ENCODE measurements at regions not wholly inside any gene's neighbourhood (a gene's known extent, or its start where the extent isn't known, plus 50 kb on each side); places are given as distances from the start of the nearest gene placed in this dataset.
"Not testable (repeated sequence)": the region's sequence is repeated elsewhere in the genome, so short reads cannot be mapped to it uniquely, and the experiment has no call there.

DNA sequence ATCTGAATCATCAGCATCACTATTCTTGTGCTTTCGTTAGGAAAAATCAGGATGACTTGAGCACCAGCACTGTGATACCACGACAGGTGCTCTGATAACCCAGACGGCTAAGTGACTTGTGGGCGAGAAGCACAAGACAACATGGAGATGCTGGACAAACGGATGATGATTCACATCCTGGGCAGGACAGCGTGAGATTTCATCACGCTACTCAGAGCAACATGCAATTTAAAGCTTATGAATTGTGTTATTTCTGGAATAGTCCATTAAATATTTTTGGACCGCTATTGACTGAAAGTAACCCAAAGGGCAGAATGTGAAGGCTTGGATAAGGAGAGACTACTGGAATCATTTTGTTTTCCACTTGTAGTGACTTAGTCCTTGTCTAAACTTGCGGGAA lies 114.8 kb upstream of the DAPK1 start:
- DNase-seq, result no peak

DNA sequence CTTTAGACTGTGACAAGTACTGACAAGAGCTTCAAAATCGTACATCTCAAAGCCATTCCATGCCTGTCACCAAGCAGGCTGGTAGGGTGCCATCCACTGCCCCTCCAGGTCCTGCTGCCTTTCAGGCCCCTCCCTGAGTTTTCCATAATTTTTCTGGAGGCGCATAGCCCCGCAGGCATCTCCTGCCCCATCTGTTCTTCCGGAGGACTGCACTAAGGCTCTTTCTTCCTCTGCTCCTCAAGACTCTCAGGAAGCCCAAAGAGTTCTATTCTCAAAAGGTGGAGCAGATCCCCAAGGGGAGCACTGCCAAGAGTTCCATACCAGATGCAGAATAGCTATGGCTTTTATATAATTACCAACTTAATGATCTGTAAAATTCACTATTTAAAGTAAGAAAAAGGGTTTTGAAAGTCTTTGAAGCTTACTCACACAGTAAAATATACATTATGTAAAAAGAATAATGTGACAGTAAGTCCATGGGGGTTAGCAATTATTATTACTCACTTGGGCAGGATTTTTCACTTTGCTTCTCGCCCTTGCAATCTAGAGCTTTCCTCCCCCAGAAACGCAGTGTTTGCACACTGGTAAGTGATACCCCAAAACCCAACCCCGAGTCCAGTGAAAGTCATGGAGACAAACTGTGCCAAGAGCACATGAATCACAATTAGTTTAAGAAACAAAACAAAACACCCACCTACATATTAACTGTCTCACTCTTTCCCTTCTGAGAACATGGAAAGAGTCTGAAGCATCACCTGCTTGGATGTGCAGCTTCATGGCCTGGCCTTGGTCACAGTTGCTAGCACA lies 114.1 kb upstream of the DAPK1 start:
- no peak for DNase-seq

DNA sequence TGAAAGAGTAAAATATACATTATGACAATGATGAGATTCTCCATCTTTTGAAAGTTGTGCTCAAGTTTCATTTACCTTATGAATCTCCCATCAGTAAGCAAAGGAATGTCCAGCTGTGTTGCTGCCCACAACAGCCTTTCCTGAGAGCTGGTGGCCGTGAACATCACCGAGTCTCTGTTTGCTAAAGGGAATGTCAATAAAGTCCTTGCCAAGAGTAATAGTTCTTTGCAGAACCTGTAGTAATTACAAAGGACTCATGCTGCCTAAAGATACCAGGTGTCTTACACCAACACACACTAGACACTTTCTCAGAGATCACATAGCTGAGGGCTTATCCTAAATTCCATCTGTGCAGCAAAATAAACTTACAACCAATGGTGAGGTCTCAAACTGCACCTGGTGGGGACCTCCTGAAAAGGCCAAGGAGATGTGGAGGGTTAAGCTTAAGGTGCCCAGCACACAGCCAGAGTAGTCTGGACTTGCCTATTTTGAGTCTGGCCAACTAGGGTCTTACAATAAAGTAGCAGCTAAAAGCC lies 111.1 kb upstream of the DAPK1 start:
- no peak for DNase-seq

DNA sequence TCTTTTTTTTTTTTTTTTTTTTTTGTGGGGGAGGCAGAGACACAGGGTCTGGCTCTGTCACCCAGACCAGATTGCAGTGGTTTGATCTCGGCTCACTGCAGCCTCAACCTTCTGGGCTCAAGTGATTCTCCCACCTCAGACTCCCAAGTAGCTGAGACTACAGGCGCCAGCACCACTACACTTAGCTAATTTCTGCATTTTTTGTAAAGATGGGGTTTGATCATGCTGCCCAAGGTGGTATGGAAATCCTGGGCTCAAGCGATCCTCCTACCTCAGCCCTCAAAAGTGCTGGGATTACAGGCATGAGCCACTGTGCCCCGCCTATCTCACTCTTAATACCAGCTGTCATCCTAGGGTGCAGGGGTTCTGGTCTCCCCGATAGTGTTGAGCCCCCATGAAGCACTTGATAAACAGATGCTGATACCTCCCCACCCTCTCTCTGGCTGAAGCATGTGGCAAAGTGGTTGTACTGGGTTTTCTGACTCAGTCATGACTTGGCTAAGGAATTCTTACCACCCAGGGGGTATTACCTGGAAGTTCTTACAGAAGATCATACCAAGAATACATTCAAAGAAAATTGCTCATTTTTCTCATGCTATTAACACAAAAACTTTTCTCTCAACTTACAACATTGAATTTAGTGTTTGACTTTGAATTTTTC lies 110.2 kb upstream of the DAPK1 start:
- DNase-seq, result no peak

DNA sequence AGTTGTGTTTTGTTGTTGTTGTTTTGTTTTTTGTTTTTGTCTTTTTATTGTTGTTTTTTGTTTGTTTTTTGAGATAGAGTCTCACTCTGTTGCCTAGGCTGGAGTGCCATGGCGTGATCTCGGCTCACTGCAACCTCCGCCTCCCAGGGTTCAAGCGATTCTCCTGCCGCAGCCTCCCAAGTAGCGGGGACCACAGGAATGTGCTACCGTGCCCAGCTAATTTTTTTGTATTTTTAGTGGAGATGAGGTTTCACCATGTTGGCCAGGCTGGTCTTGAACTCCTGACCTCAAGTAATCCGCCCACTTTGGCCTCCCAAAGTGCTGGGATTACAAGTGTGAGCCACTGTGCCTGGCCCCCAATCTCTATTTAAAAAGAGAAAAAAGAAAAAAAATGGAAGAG lies 109.0 kb upstream of the DAPK1 start:
- DNase-seq, result not testable (repeated sequence)

DNA sequence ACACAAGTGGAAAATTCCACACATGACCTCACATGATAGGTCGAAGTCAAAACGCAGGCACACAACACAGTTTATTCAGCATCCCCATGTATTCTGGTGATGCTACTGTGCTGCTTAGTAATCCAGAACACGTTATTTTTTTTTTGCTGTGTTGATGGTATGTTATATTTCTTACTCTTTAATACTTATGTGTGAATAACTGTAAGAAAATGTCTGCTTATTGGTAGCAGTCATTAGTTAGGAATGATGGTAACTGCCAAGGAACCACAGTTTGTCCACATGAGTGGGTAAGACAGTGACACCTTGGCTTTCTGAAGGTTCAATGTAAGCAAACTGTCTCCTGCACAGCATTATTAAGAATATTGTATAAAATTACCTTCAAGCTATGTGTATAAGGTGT lies 107.7 kb upstream of the DAPK1 start:
- DNase-seq, result no peak

DNA sequence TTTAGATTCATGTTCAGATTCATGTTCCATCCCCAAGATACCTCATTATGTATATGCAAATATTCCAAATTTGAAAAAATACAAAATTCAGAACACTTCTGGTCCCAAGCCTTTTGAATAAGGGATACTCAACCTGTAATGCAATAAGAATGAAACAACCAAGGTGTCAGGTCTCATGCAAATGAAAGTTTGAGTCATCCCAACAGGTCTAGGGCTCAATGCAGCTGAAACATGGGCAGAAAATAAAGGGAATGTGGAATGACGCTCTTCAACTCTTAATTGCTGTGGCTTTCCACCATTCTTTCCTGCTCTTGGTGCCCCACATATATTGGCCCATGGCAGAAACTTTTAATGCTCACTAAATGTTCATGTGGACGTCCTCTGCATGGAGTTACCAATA lies 107.3 kb upstream of the DAPK1 start:
- DNase-seq, result no peak

DNA sequence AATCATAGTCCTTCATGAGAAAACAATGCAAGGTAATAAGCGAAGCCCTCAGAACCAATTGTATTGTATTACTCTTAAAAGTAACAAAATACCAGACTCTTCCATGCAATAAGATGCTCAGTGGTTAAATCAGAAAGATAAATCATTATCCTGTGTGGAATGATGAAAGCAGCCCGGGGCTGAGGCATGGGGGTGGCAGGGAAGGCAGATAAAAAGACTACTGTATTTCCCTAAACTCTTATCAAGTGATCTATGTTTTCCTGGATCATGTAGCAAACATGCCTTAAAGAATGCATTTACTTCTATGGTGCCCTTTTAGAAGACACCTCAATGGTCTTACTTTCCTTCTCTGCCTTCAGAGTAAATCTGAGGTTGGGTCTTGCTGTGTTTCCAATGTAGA lies 105.6 kb upstream of the DAPK1 start:
- no peak for DNase-seq

DNA sequence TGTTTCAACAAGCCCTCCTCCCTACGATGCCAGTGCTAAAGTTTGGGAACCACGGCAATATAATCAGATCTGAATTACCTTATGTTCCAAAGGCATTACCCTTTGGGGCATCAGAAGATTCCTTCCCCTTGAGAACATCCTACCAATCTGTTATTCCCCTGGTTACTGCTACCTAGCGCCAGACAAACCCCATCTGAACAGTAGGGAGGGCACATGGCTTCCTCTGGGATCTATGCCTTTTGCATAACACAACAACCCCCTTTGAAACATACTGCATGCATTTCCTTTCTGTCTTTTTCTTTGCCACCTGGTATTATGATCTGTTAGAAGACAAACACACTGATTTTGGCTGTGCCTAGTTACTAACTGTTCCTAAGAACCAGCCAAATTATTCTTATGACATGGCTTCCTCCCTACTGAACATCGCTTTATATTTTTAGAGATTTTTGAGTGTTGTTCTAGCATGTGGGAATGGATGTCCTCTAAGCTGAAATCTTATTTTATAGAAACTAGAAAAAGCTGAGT lies 103.9 kb upstream of the DAPK1 start:
- DNase-seq, result no peak

DNA sequence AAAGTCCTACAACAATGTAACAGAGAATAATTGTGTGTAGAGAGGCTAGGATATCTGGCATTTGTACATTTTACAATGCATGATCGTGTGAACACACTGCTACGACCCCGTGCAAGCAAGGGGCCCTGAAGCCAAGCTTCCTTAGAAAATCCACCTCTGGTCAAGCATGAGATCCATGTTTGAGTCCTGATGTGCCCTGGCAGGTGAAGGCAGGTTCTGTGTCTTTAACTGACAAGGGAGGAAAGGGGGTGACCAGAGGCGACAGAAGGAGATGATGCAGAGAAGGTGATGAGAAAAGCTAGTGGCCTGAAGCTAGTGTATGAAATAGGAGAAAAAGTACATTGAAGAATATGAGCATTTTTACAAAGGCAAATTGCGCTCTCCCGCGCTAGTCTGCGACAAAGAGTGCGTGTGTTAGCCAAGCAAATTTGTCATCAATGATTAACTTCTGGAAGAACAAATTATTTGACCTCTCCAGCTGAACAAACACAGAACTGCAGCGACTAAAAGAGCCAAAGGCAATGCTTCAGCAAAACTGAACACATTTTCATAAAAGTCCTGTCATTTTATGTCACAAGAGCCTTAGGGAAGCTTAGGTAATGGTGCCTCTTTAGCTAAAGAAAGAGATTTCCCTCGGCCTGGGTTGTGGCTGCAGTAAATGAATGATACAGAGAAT lies 101.7 kb upstream of the DAPK1 start:
- no peak for DNase-seq

DNA sequence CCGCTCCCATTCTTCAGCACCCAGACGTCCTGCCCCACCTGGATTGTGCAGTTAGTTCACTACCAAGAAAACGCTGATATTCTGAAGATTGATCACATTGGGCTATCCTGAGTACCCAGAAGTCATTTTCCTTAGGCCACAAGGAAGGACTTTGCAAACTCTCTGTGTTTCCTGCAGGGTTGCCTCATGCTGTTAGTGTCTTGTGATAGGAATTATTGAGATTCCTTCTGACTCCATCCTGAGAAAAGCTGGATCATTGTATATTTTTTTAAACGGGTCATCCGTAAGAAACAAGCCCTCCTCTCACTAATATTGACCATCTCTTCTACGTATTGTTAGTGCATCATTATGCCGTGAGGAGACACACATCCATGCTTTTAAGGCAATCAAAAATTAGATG lies 96.0 kb upstream of the DAPK1 start:
- DNase-seq, result no peak

DNA sequence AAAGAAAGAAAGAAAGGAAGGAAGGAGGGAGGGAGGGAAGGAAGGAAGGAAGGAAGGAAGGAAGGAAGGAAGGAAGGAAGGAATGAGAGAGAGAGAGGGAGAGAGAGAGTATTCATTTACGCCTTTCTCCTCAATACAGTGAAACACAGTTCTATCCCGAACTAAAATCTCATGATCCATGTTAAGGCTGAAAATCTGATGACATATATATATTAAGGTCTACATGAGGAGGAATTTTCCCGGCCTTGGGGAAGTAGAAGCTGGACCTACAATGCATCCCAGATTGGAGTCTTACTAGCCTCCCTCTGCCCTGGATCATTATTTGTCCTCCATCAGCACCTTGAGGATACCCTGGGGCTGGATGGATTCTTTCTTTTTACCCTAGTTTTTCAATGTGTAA lies 95.1 kb upstream of the DAPK1 start:
- DNase-seq, result no peak

DNA sequence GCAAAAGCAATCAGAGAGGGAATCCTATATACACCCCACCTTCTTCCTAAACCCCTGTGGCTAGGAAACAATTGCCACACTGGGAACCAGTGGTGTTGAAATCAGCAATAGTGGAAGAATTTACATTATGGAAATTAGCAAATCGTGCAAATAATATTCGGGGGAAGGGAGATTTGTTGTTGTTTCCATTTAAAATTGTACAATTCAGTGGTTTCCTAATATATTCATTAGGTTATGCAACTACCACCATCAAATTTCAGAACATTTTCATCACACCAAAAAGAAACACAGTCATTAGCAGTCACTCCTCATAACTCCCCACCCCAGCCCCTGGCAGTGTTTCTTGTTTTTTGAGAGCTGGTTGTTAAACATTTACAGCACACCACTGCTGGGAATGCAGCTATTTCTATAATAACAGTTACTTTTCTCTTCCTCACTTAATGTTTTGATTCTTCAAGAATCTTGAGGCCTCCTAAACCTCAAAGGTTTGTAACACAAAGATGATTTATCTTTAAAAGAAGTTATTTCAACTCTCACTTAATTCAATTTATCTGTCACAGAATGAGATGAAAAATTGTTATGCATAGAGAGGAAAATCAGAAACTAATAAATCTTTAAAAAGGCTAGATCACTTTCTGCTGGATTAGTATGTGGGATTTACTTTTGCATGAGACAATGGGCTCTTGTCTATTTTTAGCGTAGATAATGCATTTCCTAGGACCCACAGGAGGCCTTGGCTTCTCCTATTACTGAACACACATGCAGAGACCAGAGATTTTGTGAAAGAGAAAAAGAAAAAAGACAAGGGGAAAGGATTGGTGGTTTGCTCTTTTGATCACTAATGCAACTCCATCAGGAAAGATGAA lies 91.8 kb upstream of the DAPK1 start:
- DNase-seq, result no peak

DNA sequence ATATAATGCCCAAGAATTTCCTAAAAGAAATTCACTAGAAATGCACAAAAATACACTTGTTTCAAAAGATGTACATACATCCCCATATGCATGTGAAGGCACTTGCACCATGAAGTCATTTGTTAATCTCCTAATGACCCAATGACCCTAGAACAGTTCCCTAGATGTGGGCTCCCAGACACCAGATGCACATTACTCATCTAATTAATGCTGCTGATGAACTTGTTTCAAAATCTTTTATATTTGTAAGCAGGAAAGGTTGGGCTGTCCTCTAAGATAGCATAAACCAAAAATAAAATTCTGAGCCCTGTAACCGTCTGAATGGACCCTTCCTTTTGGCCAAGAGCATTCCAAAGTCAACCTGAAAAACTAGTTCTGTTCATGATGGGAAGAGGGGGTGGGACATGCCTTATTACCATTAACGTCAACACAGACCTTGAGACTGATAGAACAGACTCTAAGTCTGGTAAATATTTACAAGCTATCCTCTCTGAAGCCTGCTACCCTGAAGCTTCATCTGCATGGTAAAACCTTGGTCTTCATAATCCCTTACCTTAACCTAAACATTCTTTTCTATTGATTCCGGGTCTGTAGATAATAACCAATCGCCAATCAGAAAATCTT lies 91.0 kb upstream of the DAPK1 start:
- no peak for DNase-seq

DNA sequence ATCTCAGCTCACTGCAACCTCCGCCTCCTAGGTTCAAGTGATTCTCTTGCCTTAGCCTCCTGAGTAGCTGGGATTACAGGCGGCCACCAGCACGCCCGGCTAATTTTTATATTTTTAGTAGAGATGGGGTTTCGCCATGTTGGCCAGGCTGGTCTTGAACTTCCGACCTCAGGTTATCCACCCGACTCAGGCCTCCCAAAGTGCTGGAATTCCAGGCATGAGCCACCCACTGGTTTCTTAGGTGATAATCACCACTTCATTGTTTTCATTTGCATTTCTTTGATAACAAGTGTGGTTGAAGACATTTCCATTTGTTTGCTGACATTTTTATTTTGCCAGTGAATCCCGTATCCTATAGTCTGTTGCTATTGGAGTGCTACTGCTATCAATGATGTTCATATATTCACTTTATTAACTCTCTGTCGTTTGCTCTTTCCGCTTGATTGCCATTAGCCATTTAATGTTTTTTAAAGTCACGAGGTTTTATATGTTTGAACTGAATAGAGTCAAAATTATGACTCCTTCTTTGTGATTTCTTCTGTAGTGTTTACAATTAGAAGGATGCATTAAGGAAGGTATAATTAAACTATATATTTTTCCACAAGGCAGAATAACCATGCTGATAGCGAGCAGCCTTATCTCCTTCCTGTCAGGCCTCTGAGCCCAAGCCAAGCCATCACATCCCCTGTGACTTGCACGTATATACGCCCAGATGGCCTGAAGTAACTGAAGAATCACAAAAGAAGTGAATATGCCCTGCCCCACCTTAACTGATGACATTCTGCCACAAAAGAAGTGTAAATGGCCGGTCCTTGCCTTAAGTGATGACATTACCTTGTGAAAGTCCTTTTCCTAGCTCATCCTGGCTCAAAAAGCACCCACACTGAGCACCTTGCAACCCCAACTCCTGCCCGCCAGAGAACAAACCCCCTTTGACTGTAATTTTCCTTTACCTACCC lies 87.3 kb upstream of the DAPK1 start:
- DNase-seq, result not testable (repeated sequence)

DNA sequence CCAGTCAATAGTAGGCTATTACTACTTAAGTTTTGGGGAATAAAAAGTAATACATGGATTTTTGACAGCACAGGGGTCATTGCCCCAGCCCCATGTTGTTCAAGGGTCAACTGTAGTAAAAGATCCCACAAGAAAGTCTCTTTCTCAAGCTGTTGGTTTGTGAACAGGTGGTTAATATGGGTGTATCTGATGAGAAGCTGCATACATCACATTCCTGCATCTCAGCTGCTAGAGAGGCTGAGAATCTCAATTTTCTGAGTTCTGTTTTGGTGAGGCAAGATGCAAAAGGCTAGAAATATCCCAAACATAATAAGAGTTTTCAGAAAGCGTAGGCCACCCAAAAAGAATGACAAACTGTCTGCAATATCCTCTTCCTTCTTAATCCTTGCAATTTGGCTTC lies 76.8 kb upstream of the DAPK1 start:
- no peak for DNase-seq

DNA sequence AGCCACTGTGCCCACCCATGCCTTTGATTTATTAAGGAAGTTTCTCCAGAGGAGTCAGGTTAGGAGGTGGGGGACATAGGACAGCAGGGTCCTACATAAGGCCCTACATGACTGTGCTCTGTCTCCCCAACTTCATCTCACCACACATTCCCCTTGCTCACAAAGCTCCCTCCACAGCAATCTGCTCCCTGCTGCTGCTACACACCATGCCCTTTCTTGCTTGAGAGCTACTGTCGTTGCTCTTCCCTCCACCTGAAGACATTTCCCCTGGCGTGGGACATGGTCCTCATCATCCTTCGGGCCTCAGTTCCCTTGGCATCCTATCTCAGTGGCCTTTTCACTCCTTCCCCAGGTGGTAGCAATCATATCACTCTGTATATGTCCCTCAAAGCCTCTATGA lies 75.9 kb upstream of the DAPK1 start:
- DNase-seq, result no peak

DNA sequence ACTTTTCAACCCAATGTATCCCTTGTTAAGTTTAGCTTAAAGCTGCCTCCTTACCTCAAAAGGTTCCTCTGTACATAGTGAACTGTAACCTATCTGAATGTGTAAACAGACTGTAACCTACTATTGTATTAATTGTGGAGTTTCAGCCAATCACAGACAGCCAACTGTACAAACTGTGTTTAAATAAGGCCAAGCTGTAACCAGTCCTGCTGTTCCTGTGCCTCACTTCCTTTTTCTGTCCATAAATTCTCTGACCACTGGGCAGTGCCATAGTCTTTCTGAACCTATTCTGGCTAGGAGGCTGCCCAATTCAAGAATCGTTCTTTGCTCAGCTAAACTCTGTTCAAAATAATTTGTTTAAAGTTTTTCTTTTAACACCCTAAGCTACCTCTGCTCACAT lies 74.7 kb upstream of the DAPK1 start:
- DNase-seq, result no peak

DNA sequence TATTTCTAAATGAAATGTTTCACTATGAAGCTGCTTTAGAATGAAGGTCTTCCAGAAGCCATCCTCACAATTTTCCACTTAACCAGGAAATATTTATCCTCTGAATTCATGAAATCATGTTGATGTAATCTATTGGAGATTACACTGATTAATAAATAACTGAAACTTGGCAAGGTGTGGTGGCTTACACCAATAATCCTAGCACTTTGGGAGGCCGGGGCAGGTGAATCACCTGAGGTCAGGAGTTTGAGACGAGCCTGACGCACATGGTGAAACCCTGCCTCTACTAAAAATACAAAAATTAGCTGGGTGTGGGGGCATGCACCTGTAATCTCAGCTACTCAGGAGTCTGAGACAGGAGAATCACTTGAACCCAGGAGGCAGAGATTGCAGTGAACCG lies 73.8 kb upstream of the DAPK1 start:
- not testable (repeated sequence) for DNase-seq

DNA sequence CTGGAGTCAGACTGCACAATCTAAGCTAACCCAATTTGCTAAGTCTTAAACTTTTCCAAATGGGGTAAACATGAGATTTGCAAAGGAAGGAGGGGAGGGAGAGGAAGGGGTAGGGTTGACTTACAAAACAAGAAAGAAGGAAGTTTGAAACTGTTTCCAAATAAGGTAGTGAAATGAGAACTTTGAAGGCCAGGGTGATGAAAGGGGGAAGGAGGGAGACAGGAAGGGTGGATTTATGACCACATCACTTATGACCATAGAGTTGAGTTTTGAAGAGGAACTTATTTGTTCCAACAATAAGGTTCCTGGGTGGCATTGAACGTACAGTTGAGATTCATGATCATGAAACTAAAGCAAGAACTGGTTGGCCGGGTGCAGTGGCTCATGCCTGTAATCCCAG lies 72.5 kb upstream of the DAPK1 start:
- no peak for DNase-seq

All from CD4-positive, alpha-beta T cell treated with Interleukin-10 for 1 hour (primary cell).